Mucosa of stomach (tissue), 1 donor: ENCODE measurements at regions not wholly inside any gene's neighbourhood (a gene's known extent, or its start where the extent isn't known, plus 50 kb on each side); places are given as distances from the start of the nearest gene placed in this dataset.
"Not testable (repeated sequence)": the region's sequence is repeated elsewhere in the genome, so short reads cannot be mapped to it uniquely, and the experiment has no call there.

Source experiments
- H3K27me3 ChIP-seq: one replicate; pipeline ENCODE4 v1.7.0; 2013; ENCODE audit warnings: mild to moderate bottlenecking, low read length; ENCODE audit not compliant: control insufficient read depth, insufficient read depth
- H3K36me3 ChIP-seq: one replicate; pipeline ENCODE4 v1.7.0; 2013; ENCODE audit warnings: low read length; ENCODE audit not compliant: control insufficient read depth, insufficient read depth
- H3K4me1 ChIP-seq: one replicate; pipeline ENCODE4 v1.7.0; 2013; ENCODE audit warnings: mild to moderate bottlenecking, low read length; ENCODE audit not compliant: control insufficient read depth, insufficient read depth
- H3K4me3 ChIP-seq: one replicate; pipeline ENCODE4 v1.7.0; 2013; ENCODE audit warnings: low read length
- H3K9ac ChIP-seq: one replicate; pipeline ENCODE4 v1.7.0; 2013; ENCODE audit warnings: mild to moderate bottlenecking, low read length, moderate library complexity
- H3K9me3 ChIP-seq: one replicate; pipeline ENCODE4 v1.7.0; 2013; ENCODE audit warnings: mild to moderate bottlenecking, low read length, moderate library complexity; ENCODE audit not compliant: control insufficient read depth
- donor health status: Pancreatic carcinoma.

- Histone ChIP-seq H3K4me3 (no peak overlapping the region), H3K36me3 (no peaks in the 10 kb centered on the region), H3K4me1 (no peaks in the 10 kb centered on the region), H3K27me3 (no peaks in the 10 kb centered on the region), H3K9me3 (no peaks in the 10 kb centered on the region), H3K9ac (no peak overlapping the region)
Measured at GRCh38 chr16:35207059-35207999, 1747.9 kb downstream of the TP53TG3F start.

GRCh38 chr16:35208001-35208935 lies 1748.9 kb downstream of the TP53TG3F start:
- no peak overlapping the region for H3K4me3 ChIP-seq
- no peaks in the 10 kb centered on the region for H3K27me3 ChIP-seq
- no peaks in the 10 kb centered on the region for H3K36me3 ChIP-seq
- H3K4me1 ChIP-seq: no peaks in the 10 kb centered on the region
- H3K9ac ChIP-seq: no peak overlapping the region
- H3K9me3 ChIP-seq: no peaks in the 10 kb centered on the region

DNA sequence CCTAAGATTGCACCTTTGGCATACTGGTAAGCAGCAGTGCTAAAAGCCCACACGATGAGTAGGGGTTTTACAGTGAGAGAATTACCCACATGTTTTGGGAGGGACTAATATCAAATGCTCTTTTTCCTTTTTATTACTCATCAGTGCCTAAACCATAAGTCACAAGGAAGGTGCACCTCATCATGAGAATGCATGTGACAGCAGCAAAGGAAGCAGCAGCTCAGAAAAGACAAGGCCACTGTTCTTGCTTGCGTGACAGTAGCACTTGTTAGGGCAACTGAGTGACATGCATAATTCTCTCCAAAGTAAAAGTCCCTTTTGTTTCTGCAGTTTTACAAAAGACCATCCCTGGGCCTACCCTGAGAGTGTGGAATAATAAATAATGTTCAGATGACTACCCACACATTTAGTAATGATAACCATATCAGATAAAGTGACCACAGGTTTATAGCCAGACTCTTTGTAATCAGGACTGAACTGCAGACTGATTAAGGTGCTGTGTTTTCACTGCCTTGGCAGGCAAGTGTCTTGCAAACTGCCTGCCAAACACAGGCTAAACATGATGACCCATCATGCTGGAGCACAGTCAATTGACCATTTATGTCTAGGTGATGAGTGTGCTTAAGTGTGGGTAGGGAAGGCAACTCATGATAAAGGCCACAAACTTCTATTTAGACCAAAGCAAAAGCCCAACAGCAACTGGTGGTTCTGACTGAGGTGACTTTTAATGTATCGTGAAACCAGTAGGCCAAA lies 1751.4 kb downstream of the TP53TG3F start:
- Histone ChIP-seq H3K9ac (no peak overlapping the region), H3K9me3 (no peaks in the 10 kb centered on the region)

GRCh38 chr16:35214840-35215239 lies 1755.4 kb downstream of the TP53TG3F start:
- no peaks in the 10 kb centered on the region for H3K36me3 ChIP-seq
- no peaks in the 10 kb centered on the region for H3K9me3 ChIP-seq
- no peaks in the 10 kb centered on the region for H3K4me1 ChIP-seq
- no peak overlapping the region for H3K9ac ChIP-seq
- H3K4me3 ChIP-seq: no peak overlapping the region
- H3K27me3 ChIP-seq: no peaks in the 10 kb centered on the region

More for the DNA sequence above, 1751.4 kb downstream of the TP53TG3F start:
- H3K36me3 ChIP-seq: no peaks in the 10 kb centered on the region
- H3K4me1 ChIP-seq: no peaks in the 10 kb centered on the region
- H3K27me3 ChIP-seq: no peaks in the 10 kb centered on the region
- H3K4me3 ChIP-seq: no peak overlapping the region

DNA sequence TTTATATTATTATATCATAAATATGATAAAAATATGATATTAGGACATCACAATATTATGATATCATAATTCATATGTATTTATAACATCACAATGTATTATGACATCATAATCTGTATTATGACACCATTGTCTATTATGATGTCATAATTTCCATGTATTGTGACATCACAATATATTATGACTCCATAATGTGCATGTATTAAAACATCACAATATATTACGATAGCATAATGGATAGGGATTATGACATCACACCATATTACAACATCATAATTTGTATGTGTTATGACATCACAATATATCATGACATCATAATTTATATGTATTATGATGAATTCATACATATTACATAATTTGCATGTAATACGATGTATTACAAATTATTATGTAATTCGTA lies 1755.9 kb downstream of the TP53TG3F start:
- no peak overlapping the region for H3K4me3 ChIP-seq
- H3K9me3 ChIP-seq: no peaks in the 10 kb centered on the region
- no peaks in the 10 kb centered on the region for H3K36me3 ChIP-seq
- no peaks in the 10 kb centered on the region for H3K4me1 ChIP-seq
- no peak overlapping the region for H3K9ac ChIP-seq
- H3K27me3 ChIP-seq: no peaks in the 10 kb centered on the region

GRCh38 chr16:35216261-35216660 lies 1756.8 kb downstream of the TP53TG3F start:
- H3K4me3 ChIP-seq, H3K36me3 ChIP-seq, H3K9ac ChIP-seq, H3K27me3 ChIP-seq, H3K9me3 ChIP-seq, H3K4me1 ChIP-seq: not testable (repeated sequence)

- Histone ChIP-seq H3K36me3 (no peaks in the 10 kb centered on the region), H3K27me3 (no peaks in the 10 kb centered on the region), H3K9me3 (no peaks in the 10 kb centered on the region), H3K4me1 (no peaks in the 10 kb centered on the region), H3K9ac (no peak overlapping the region), H3K4me3 (no peak overlapping the region)
Measured at GRCh38 chr16:35221482-35222185, 1762.2 kb downstream of the TP53TG3F start.

GRCh38 chr16:35234679-35235078 lies 1775.3 kb downstream of the TP53TG3F start:
- Histone ChIP-seq H3K4me3 (no peak overlapping the region), H3K9me3 (no peaks in the 10 kb centered on the region), H3K9ac (no peak overlapping the region), H3K4me1 (no peaks in the 10 kb centered on the region), H3K27me3 (no peaks in the 10 kb centered on the region), H3K36me3 (no peaks in the 10 kb centered on the region)

DNA sequence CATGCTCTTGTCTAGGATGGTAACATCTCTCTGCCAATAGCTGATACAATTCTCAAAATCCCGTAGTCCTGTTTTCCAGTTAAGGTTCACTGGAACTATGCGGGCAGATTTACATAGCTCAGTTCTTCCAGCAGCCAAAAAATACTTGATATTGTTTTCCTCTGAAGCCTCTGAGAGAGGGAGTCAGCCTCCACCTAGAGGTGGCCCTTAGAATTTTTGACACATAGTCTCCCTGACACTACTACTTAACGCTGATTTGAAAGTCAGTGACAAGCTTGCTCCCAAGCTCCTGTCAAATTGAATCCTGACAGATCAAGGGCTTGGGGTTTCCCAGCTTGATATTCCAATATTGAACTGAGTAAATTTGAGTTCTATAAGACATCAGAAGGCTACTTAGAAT lies 1780.1 kb downstream of the TP53TG3F start:
- no peaks in the 10 kb centered on the region for H3K36me3 ChIP-seq
- no peak overlapping the region for H3K9ac ChIP-seq
- no peaks in the 10 kb centered on the region for H3K9me3 ChIP-seq
- no peaks in the 10 kb centered on the region for H3K4me1 ChIP-seq
- no peaks in the 10 kb centered on the region for H3K27me3 ChIP-seq
- no peak overlapping the region for H3K4me3 ChIP-seq

- no peak overlapping the region for H3K4me3 ChIP-seq
- no peaks in the 10 kb centered on the region for H3K9me3 ChIP-seq
- no peaks in the 10 kb centered on the region for H3K27me3 ChIP-seq
- H3K4me1 ChIP-seq: no peaks in the 10 kb centered on the region
- H3K36me3 ChIP-seq: no peaks in the 10 kb centered on the region
- no peak overlapping the region for H3K9ac ChIP-seq
Measured at GRCh38 chr16:35249051-35249450, 1789.6 kb downstream of the TP53TG3F start.

- Histone ChIP-seq H3K9me3 (no peaks in the 10 kb centered on the region), H3K36me3 (no peaks in the 10 kb centered on the region), H3K27me3 (no peaks in the 10 kb centered on the region), H3K9ac (no peak overlapping the region), H3K4me1 (no peaks in the 10 kb centered on the region), H3K4me3 (no peak overlapping the region)
Measured at GRCh38 chr16:35252356-35252936, 1793.0 kb downstream of the TP53TG3F start.
